Endothelial cell of umbilical vein (primary cell): ENCODE measurements at regions not wholly inside any gene's neighbourhood (a gene's known extent, or its start where the extent isn't known, plus 50 kb on each side); places are given as distances from the start of the nearest gene placed in this dataset.

Experiments
- BruUV-seq: library from RNA; stranded (reverse); fragments of 400-500 nt; replicated peaks from 2 replicates; lab custom pipeline; 2021; lab: Mats Ljungman, UMichigan
- CTCF ChIA-PET: fragments of 300-600, 350-600 bp; sonication (Branson Sonifier 250); formaldehyde crosslinking; loops from one replicate; lab custom pipeline; 2021; ENCODE audit warnings: antibody characterized with exemption, inconsistent platforms; lab: Charles Lee
- POLR2A ChIA-PET: fragments of 300-600, 350-600 bp; sonication (Branson Sonifier 250); formaldehyde crosslinking; loops from one replicate; lab custom pipeline; 2021; ENCODE audit warnings: antibody characterized with exemption, inconsistent platforms; lab: Charles Lee
- DNase-seq: peaks from one replicate; pipeline ENCODE4 v3.0.0-alpha.2; 2011; ENCODE audit warnings: low read depth, low spot score
- FAIRE-seq: peaks from 2 replicates; lab custom pipeline; 2011; peaks lifted over from hg19 to GRCh38; lab: Jason Lieb, UNC
- H2AFZ ChIP-seq: 2 replicates; pipeline ENCODE4 v1.6.0; 2012; ENCODE audit warnings: low read depth, low read length, control low read depth, inconsistent platforms
- H3K27ac ChIP-seq: 2 replicates; pipeline ENCODE4 v1.5.1; 2011; ENCODE audit warnings: low read depth, mild to moderate bottlenecking, control low read depth, low read length, moderate library complexity; ENCODE audit not compliant: insufficient read depth
- H3K27me3 ChIP-seq, 2 experiments: 2 replicates each; pipeline versions ENCODE4 v1.6.0 to v1.6.1; 2011; ENCODE audit warnings: low read length in 2 of 2, mixed read lengths in 1 of 2; ENCODE audit not compliant: control insufficient read depth in 2 of 2, insufficient read depth in 2 of 2
- H3K36me3 ChIP-seq, 2 experiments: 2 replicates in 1 of 2; 3 replicates in 1 of 2; pipeline ENCODE4 v1.5.1; 2011; ENCODE audit warnings: low read length in 2 of 2, mild to moderate bottlenecking in 1 of 2, moderate library complexity in 1 of 2; ENCODE audit not compliant: control insufficient read depth in 2 of 2, insufficient read depth in 2 of 2; ENCODE audit errors: extremely low read depth in 1 of 2
- H3K4me1 ChIP-seq: 3 replicates; pipeline ENCODE4 v1.5.1; 2011; ENCODE audit warnings: mild to moderate bottlenecking, low read length; ENCODE audit not compliant: control insufficient read depth, insufficient read depth; ENCODE audit errors: extremely low read depth
- H3K4me2 ChIP-seq: 2 replicates; pipeline ENCODE4 v1.6.1; 2011; ENCODE audit warnings: low read length, control low read depth, mixed read lengths; ENCODE audit not compliant: insufficient read depth
- H3K4me3 ChIP-seq, 3 experiments: fragments of 200-600 bp in 1 of 3; sonication (generic), shearing (Covaris generic) in 1 of 3; replicated peaks in 1 of 3; 2 replicates each; pipeline ENCODE4 v1.5.1; 2011 to 2016; ENCODE audit warnings: control low read depth in 3 of 3, low read length in 3 of 3, mild to moderate bottlenecking in 2 of 3, inconsistent platforms in 1 of 3, low read depth in 1 of 3, moderate library complexity in 1 of 3; ENCODE audit not compliant: insufficient read depth in 1 of 3
- H3K79me2 ChIP-seq: 2 replicates; pipeline ENCODE4 v1.6.0; 2012; ENCODE audit warnings: low read length, inconsistent platforms; ENCODE audit not compliant: control insufficient read depth, insufficient read depth
- H3K9ac ChIP-seq: replicated peaks from 2 replicates; pipeline ENCODE3; 2011; ENCODE audit warnings: low read length, control low read depth; ENCODE audit not compliant: insufficient read depth; ENCODE audit errors: extremely low read depth
- H3K9me1 ChIP-seq: replicated peaks from 3 replicates; pipeline ENCODE4 v1.6.0; 2011; ENCODE audit warnings: mild to moderate bottlenecking, low read length; ENCODE audit not compliant: control insufficient read depth, insufficient read depth; ENCODE audit errors: extremely low read depth
- H3K9me3 ChIP-seq: replicated peaks from 2 replicates; pipeline ENCODE4 v1.5.1; 2012; ENCODE audit warnings: low read length, inconsistent platforms; ENCODE audit not compliant: control insufficient read depth, insufficient read depth
- H4K20me1 ChIP-seq: replicated peaks from 2 replicates; pipeline ENCODE3; 2011; ENCODE audit warnings: mild to moderate bottlenecking, low read length; ENCODE audit not compliant: control insufficient read depth, insufficient read depth; ENCODE audit errors: extremely low read depth
- CTCF ChIP-seq, 2 donors: IDR thresholded peaks; 1 replicate in 1 of 2; 2 replicates in 1 of 2; pipeline ENCODE4 v1.5.1; 2011; ENCODE audit warnings: low read length in 2 of 2, mild to moderate bottlenecking in 2 of 2, moderate library complexity in 2 of 2, control low read depth in 1 of 2, inconsistent platforms in 1 of 2, low read depth in 1 of 2; ENCODE audit not compliant: insufficient read depth in 1 of 2; ENCODE audit errors: extremely low read depth in 1 of 2
- MAX ChIP-seq: IDR thresholded peaks from 2 replicates; pipeline ENCODE4 v1.6.1; 2011; ENCODE audit not compliant: insufficient read depth, insufficient read length
- POLR2AphosphoS5 ChIP-seq: IDR thresholded peaks from 2 replicates; pipeline ENCODE4 v1.6.1; 2012; ENCODE audit warnings: low read depth, mild to moderate bottlenecking, control low read depth, low read length, moderate library complexity; ENCODE audit not compliant: insufficient read depth
- dilution Hi-C: fragments of 300-500 bp; cut with MboI; formaldehyde crosslinking; loops from one replicate; pipeline ENCODE4 v1.15.0; 2019; ENCODE audit warnings: low sequenced_read_pairs; ENCODE audit not compliant: extremely low pct_ligation_motif_present
- intact Hi-C: fragments of 100-400 bp; cut with micrococcal nuclease; formaldehyde crosslinking; loops from one replicate; pipeline ENCODE4 v1.10.0; 2022

GRCh38 chr6:167496707-167497106 is 171.8 kb downstream of the TTLL2 start:
- intact Hi-C loops (no loop called here), dilution Hi-C loops (no loop called here)

More at GRCh38 chr6:167496707-167497106, 171.8 kb downstream of the TTLL2 start:
- CTCF ChIA-PET = no interaction called here
- Histone ChIP-seq H3K27me3 (no peaks in the 10 kb centered on the region), H4K20me1 (no peaks in the 10 kb centered on the region), H3K4me2 (no peak overlapping the region), H3K79me2 (no peaks in the 10 kb centered on the region), H3K36me3 (no peaks in the 10 kb centered on the region), H3K9me3 (no peaks in the 10 kb centered on the region), H2AFZ (no peak overlapping the region), H3K4me1 (no peaks in the 10 kb centered on the region), H3K9ac (no peak overlapping the region), H3K4me3 (no peak overlapping the region), H3K9me1 (no peaks in the 10 kb centered on the region), H3K27ac (no peak overlapping the region)
- FAIRE-seq (no peak), DNase-seq (no peak)
- POLR2A ChIA-PET = no interaction called here
- no peak for TF ChIP-seq POLR2AphosphoS5
- TF ChIP-seq CTCF (IDR thresholded peaks at IDR 0.05; ENCODE audit: extremely low read depth in 1 of 2, insufficient read depth in 1 of 2, low read depth in 1 of 2, low read length in 2 of 2) = no peak
- no peak for TF ChIP-seq MAX
- BruUV-seq = no TSS peak
